Caco-2 (cell line): ENCODE measurements at regions not wholly inside any gene's neighbourhood (a gene's known extent, or its start where the extent isn't known, plus 50 kb on each side); places are given as distances from the start of the nearest gene placed in this dataset.

Experiments used
- BruUV-seq: library from RNA; stranded (reverse); fragments of 400-500 nt; replicated peaks from 2 replicates; lab custom pipeline; 2021; lab: Mats Ljungman, UMichigan
- CTCF ChIA-PET: fragments of 300-600 bp; sonication (Branson Sonifier 250); formaldehyde crosslinking; loops from one replicate; lab custom pipeline; 2022; ENCODE audit warnings: antibody characterized with exemption; lab: Charles Lee
- POLR2A ChIA-PET: fragments of 300-600 bp; sonication (Branson Sonifier 250); formaldehyde crosslinking; loops from one replicate; lab custom pipeline; 2022; ENCODE audit warnings: antibody characterized with exemption; lab: Charles Lee
- DNase-seq, 2 experiments: peaks; one replicate each; pipeline versions ENCODE4 v3.0.0 to v3.0.0-alpha.2; 2020 to 2022
- H3K27me3 ChIP-seq: replicated peaks from 2 replicates; pipeline ENCODE4 v1.6.0; 2011; ENCODE audit warnings: low read length; ENCODE audit not compliant: control insufficient read depth, insufficient read depth
- H3K36me3 ChIP-seq: 2 replicates; pipeline ENCODE4 v1.5.1; 2011; ENCODE audit warnings: low read length; ENCODE audit not compliant: control insufficient read depth, insufficient read depth
- H3K4me1 ChIP-seq: fragments of 250-450 bp; sonication (Bioruptor Pico); 2 replicates; pipeline ENCODE4 v1.5.1; 2020; ENCODE audit warnings: mild to moderate bottlenecking
- H3K4me3 ChIP-seq: 2 replicates; pipeline ENCODE4 v1.5.1; 2011; ENCODE audit warnings: low read depth, mild to moderate bottlenecking, control low read depth, low read length
- H3K9me3 ChIP-seq: fragments of 250-450 bp; sonication (Bioruptor Pico); 2 replicates; pipeline ENCODE4 v1.5.1; 2020; ENCODE audit warnings: mild to moderate bottlenecking, moderate library complexity
- H3K27ac Mint-ChIP-seq: one replicate; pipeline ENCODE4 v1.8.0; 2022; ENCODE audit warnings: mixed read lengths; ENCODE audit not compliant: unreplicated experiment
- H3K27me3 Mint-ChIP-seq: one replicate; pipeline ENCODE4 v1.8.0; 2022; ENCODE audit warnings: mixed read lengths; ENCODE audit not compliant: insufficient read depth, unreplicated experiment
- H3K36me3 Mint-ChIP-seq: one replicate; pipeline ENCODE4 v1.8.0; 2022; ENCODE audit warnings: mild to moderate bottlenecking, mixed read lengths; ENCODE audit not compliant: insufficient read depth, unreplicated experiment
- H3K4me1 Mint-ChIP-seq: one replicate; pipeline ENCODE4 v1.8.0; 2022; ENCODE audit warnings: low read depth, mixed read lengths; ENCODE audit not compliant: unreplicated experiment
- H3K4me3 Mint-ChIP-seq: one replicate; pipeline ENCODE4 v1.8.0; 2022; ENCODE audit warnings: mild to moderate bottlenecking, moderate library complexity, mixed read lengths; ENCODE audit not compliant: unreplicated experiment
- H3K9me3 Mint-ChIP-seq: one replicate; pipeline ENCODE4 v1.8.0; 2022; ENCODE audit warnings: mixed read lengths; ENCODE audit not compliant: unreplicated experiment
- CTCF ChIP-seq, 2 experiments: fragments of 200-600 bp in 1 of 2; IDR thresholded peaks; 1 replicate in 1 of 2; 2 replicates in 1 of 2; pipeline versions ENCODE4 v1.5.1 to v1.8.0; 2011 to 2022; ENCODE audit warnings: antibody characterized with exemption in 1 of 2, control low read depth in 1 of 2, inconsistent platforms in 1 of 2, low read depth in 1 of 2, low read length in 1 of 2, mild to moderate bottlenecking in 1 of 2, moderate library complexity in 1 of 2; ENCODE audit not compliant: insufficient read depth in 1 of 2, severe bottlenecking in 1 of 2, unreplicated experiment in 1 of 2
- intact Hi-C: fragments of 100-400 bp; cut with micrococcal nuclease; formaldehyde crosslinking; loops from one replicate; pipeline ENCODE4 v1.10.0; 2022; ENCODE audit not compliant: unreplicated experiment

DNA sequence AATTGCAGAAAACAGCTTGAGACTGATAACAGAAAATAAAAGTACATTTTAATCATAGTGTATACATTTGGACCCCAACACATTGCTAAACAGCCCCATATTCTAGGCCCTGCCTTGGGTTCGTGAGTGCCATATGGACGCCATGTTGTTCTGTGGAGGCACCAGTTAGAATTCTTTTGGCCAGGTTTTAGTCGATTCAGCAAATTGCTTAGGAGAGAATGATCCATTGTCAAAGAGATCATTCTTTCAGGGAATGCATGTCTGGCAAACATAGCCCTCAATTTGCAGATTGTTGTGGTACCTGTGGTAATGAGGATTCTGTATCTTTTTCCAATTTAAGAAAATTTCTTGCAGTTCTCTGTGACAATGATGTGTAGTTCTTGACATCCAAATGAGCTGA, 183.6 kb upstream of the DDHD1 start:
- BruUV-seq: no TSS peak
- no peak for DNase-seq
- H3K36me3 Mint-ChIP-seq: no peaks in the 10 kb centered on the region
- Histone ChIP-seq H3K9me3 (no peaks in the 10 kb centered on the region), H3K4me1 (no peaks in the 10 kb centered on the region), H3K4me3 (no peak overlapping the region), H3K36me3 (no peaks in the 10 kb centered on the region), H3K27me3 (no peaks in the 10 kb centered on the region)
- H3K4me1 Mint-ChIP-seq: no peaks in the 10 kb centered on the region
- H3K27ac Mint-ChIP-seq: no peak overlapping the region
- no peak overlapping the region for H3K4me3 Mint-ChIP-seq
- no peaks in the 10 kb centered on the region for H3K9me3 Mint-ChIP-seq
- no peaks in the 10 kb centered on the region for H3K27me3 Mint-ChIP-seq
- TF ChIP-seq CTCF (IDR thresholded peaks at IDR 0.05; ENCODE audit: insufficient read depth in 1 of 2, low read depth in 1 of 2, low read length in 1 of 2, severe bottlenecking in 1 of 2, unreplicated experiment in 1 of 2): no peak
- POLR2A ChIA-PET: no interaction called here
- CTCF ChIA-PET: no interaction called here
- intact Hi-C loops: no loop called here

DNA sequence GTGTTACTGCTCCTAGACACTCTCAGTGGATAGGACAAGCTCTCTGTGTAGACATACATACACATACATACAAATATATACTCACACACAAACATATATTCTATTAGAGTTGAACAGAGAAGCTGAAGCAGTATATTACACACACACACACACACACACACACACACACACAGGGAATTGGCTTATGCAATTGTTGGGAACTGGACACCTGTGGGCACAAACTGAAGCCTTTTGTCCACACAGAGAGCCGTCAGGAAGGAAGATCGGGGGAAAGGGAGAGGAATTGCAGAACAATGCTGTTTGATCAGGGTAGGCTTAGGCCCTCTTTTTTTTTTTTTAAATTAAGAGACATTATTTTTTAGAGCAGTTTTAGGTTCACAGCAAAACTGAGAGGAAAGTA, 180.7 kb upstream of the DDHD1 start:
- Mint-ChIP-seq H3K36me3 (no peaks in the 10 kb centered on the region), H3K27me3 (no peaks in the 10 kb centered on the region), H3K9me3 (no peaks in the 10 kb centered on the region), H3K4me3 (no peak overlapping the region), H3K27ac (no peak overlapping the region), H3K4me1 (no peaks in the 10 kb centered on the region)
- POLR2A ChIA-PET: no interaction called here
- Histone ChIP-seq H3K27me3 (no peaks in the 10 kb centered on the region), H3K4me3 (no peak overlapping the region), H3K36me3 (no peaks in the 10 kb centered on the region), H3K4me1 (no peaks in the 10 kb centered on the region), H3K9me3 (no peaks in the 10 kb centered on the region)
- no peak for TF ChIP-seq CTCF (IDR thresholded peaks at IDR 0.05; ENCODE audit: insufficient read depth in 1 of 2, low read depth in 1 of 2, low read length in 1 of 2, severe bottlenecking in 1 of 2, unreplicated experiment in 1 of 2)
- DNase-seq: no peak
- intact Hi-C loops: no loop called here
- CTCF ChIA-PET: no interaction called here
- no TSS peak for BruUV-seq

DNA sequence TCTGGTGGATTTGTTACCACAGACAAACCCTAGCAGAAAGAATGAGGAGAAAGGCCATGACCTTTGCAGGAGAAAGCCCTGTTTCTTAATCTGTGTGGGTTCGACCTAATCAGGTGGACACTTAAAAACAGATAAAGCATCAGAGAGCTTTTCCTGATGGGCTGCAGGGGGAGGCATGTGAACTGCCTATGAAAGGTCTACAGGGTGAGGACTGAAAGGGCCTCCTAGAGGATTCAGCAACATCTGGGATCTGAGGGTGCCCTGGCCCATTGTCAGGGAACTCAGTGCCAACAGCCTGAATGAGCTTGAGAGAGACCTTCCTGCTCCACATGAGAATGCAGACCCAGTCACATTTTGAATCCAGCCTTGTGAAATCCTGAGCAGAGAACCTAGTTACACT, 178.8 kb upstream of the DDHD1 start:
- H3K36me3 ChIP-seq: no peaks in the 10 kb centered on the region
- intact Hi-C loops: no loop called here

More for the DNA sequence above, 178.8 kb upstream of the DDHD1 start:
- H3K4me3 ChIP-seq: no peak overlapping the region
- no peak for DNase-seq
- Mint-ChIP-seq H3K27ac (no peak overlapping the region), H3K27me3 (no peaks in the 10 kb centered on the region), H3K9me3 (no peaks in the 10 kb centered on the region), H3K4me1 (no peaks in the 10 kb centered on the region), H3K36me3 (no peaks in the 10 kb centered on the region), H3K4me3 (no peak overlapping the region)
- H3K9me3 ChIP-seq: no peaks in the 10 kb centered on the region
- BruUV-seq: no TSS peak
- no peaks in the 10 kb centered on the region for H3K4me1 ChIP-seq
- POLR2A ChIA-PET: no interaction called here
- CTCF ChIA-PET: interaction anchor here (0.5 kb wide), 1 partner anchor 234 kb away, joined by 3 read pairs; no protein-coding TSS in a partner anchor
- no peaks in the 10 kb centered on the region for H3K27me3 ChIP-seq
- TF ChIP-seq CTCF (IDR thresholded peaks at IDR 0.05; ENCODE audit: insufficient read depth in 1 of 2, low read depth in 1 of 2, low read length in 1 of 2, severe bottlenecking in 1 of 2, unreplicated experiment in 1 of 2): no peak
